NB4 (cell line): ENCODE measurements at regions not wholly inside any gene's neighbourhood (a gene's known extent, or its start where the extent isn't known, plus 50 kb on each side); places are given as distances from the start of the nearest gene placed in this dataset.

Source experiments
- DNase-seq: peaks from one replicate; pipeline ENCODE4 v3.0.0; 2010; ENCODE audit warnings: low read depth
- H3K4me3 ChIP-seq: one replicate; pipeline ENCODE4 v1.5.1; 2011; ENCODE audit warnings: mild to moderate bottlenecking, low read depth, low read length, moderate library complexity
- CTCF ChIP-seq: IDR thresholded peaks from one replicate; pipeline ENCODE4 v1.5.1; 2012; ENCODE audit warnings: low read depth, low read length
- MAX ChIP-seq: IDR thresholded peaks from 2 replicates; pipeline ENCODE4 v1.6.1; 2011; ENCODE audit warnings: low read depth, low read length
- MYC ChIP-seq: IDR thresholded peaks from 2 replicates; pipeline ENCODE4 v1.6.1; 2011; ENCODE audit warnings: low read depth, low read length
- POLR2A ChIP-seq: IDR thresholded peaks from 2 replicates; pipeline ENCODE4 v1.6.1; 2011; ENCODE audit warnings: mild to moderate bottlenecking; ENCODE audit not compliant: insufficient read length; ENCODE audit errors: extremely low read depth

GRCh38 chr1:70556541-70556940 lies 145.5 kb downstream of the CTH start:
- H3K4me3 ChIP-seq = no peak overlapping the region
- no peak for DNase-seq

DNA sequence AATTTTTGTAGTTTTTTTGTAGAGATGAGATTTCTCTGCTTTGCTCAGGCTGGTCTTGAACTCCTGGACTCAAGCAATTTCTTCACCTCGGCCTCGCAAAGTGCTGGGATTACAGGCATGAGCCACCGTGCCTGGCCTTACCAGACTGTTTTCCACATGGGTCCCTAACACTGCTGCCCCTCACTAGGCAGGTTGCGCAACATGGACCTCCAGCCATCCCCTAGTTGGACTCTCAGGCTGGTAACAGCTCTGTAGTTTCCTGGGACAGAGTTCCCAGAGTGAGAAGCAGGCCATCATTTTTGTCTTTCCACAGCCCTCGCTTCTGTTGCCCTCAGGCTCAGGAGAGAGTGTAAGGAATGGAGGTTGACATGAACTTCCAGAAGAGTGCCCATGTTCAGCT lies 156.1 kb downstream of the CTH start:
- H3K4me3 ChIP-seq = no peak overlapping the region
- TF ChIP-seq MAX (no peak), CTCF (no peak), MYC (no peak), POLR2A (no peak)
- DNase-seq = no peak

More at GRCh38 chr1:70556541-70556940, 145.5 kb downstream of the CTH start:
- TF ChIP-seq MAX (no peak), MYC (no peak), POLR2A (no peak), CTCF (no peak)

DNA sequence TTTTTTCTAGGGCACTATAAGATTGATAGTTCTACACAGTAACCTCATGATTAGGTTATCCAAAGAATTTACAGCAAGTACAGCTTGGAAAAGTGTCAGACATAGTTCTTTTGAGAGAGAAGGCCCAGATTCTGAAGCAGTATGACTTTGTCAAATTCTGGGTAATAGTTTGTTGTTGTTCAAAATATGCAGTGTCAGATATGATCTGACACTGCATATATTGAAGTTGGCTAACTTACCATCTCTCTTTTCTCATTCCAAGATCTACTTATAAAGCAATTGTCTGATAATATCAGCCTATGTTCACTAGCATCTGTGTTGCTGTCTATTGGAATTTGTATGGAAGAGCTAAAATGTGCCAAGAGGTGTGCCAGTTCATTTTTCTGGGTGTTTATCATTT lies 160.1 kb downstream of the CTH start:
- no peak overlapping the region for H3K4me3 ChIP-seq
- TF ChIP-seq CTCF (no peak), MYC (no peak), MAX (no peak), POLR2A (no peak)
- no peak for DNase-seq

GRCh38 chr1:70573317-70573843 lies 162.3 kb downstream of the CTH start:
- no peak overlapping the region for H3K4me3 ChIP-seq
- TF ChIP-seq MYC (no peak), MAX (no peak), CTCF (no peak), POLR2A (no peak)
- DNase-seq = no peak

- DNase-seq = no peak
- no peak overlapping the region for H3K4me3 ChIP-seq
- TF ChIP-seq CTCF = no peak
- no peak for TF ChIP-seq MAX
- no peak for TF ChIP-seq MYC
- no peak for TF ChIP-seq POLR2A
These were observed 170.6 kb downstream of the CTH start for GRCh38 chr1:70581661-70582060.

- no peak overlapping the region for H3K4me3 ChIP-seq
- DNase-seq = no peak
- TF ChIP-seq CTCF = no peak
- no peak for TF ChIP-seq MYC
- no peak for TF ChIP-seq MAX
- no peak for TF ChIP-seq POLR2A
These were observed 172.5 kb downstream of the CTH start for GRCh38 chr1:70583522-70583921.
